ENCODE measurements at regions not wholly inside any gene's neighbourhood (a gene's known extent, or its start where the extent isn't known, plus 50 kb on each side); places are given as distances from the start of the nearest gene placed in this dataset.

DNA sequence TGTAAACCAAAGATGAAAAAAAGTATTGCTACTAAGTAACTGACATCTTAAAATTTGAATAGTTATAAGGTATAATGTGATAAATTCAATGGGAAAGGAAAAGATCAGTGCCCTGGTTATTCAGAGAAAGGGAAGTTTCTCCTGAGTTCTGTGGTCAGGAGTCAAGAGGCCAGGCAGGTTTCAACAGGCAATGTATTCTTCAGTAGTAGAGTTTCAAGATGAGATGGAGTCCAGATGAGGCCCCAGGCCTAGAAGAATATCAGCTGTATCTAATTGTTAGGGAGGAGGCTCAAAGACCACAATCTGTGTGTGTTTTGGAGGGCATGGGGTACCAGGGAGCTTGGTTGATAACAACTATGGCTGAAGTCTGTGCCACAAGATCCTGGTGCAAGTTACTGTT is 101.4 kb upstream of the DLX6 start:
- H3K18ac ChIP-seq (ENCODE audit: insufficient read length, low read depth, low read length), result no peak overlapping the region
- no peaks in the 10 kb centered on the region for H3K27me3 ChIP-seq (ENCODE audit: insufficient read depth, low read length)
- H3K9me3 ChIP-seq (ENCODE audit: control insufficient read depth, low read depth, low read length), result no peaks in the 10 kb centered on the region
- H4K8ac ChIP-seq (replicated peaks; ENCODE audit: insufficient read length, low read depth, low read length), result no peak overlapping the region
- H3K36me3 Mint-ChIP-seq (ENCODE audit: insufficient read depth in 1 of 3, low read depth in 3 of 3), result no peaks in the 10 kb centered on the region; a peak in 1 of 7 replicates
- H3K4me3 Mint-ChIP-seq, result no peak overlapping the region
- no peak overlapping the region for H2AFZ ChIP-seq (ENCODE audit: low read length)
- H3K4ac ChIP-seq (ENCODE audit: low read depth, low read length), result no peak overlapping the region
- no peak overlapping the region for H2BK120ac ChIP-seq (ENCODE audit: low read depth, low read length, poor library complexity, severe bottlenecking)
- no peak for DNase-seq
- H3T11ph ChIP-seq (ENCODE audit: low read length), result no peak overlapping the region
- no peak overlapping the region for H3K23ac ChIP-seq (ENCODE audit: insufficient read length, low read depth, low read length)
- H3K27me3 Mint-ChIP-seq (ENCODE audit: low read depth), result peaks cover 17% of the 10 kb centered on the region
- TF ChIP-seq, protein P1, sequence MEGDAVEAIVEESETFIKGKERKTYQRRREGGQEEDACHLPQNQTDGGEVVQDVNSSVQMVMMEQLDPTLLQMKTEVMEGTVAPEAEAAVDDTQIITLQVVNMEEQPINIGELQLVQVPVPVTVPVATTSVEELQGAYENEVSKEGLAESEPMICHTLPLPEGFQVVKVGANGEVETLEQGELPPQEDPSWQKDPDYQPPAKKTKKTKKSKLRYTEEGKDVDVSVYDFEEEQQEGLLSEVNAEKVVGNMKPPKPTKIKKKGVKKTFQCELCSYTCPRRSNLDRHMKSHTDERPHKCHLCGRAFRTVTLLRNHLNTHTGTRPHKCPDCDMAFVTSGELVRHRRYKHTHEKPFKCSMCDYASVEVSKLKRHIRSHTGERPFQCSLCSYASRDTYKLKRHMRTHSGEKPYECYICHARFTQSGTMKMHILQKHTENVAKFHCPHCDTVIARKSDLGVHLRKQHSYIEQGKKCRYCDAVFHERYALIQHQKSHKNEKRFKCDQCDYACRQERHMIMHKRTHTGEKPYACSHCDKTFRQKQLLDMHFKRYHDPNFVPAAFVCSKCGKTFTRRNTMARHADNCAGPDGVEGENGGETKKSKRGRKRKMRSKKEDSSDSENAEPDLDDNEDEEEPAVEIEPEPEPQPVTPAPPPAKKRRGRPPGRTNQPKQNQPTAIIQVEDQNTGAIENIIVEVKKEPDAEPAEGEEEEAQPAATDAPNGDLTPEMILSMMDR (conservative IDR thresholded peaks at IDR 0.05), result no peak
- no peaks in the 10 kb centered on the region for H3K4me1 Mint-ChIP-seq
- H2AK5ac ChIP-seq (ENCODE audit: insufficient read length, low read length), result no peak overlapping the region
- H2BK15ac ChIP-seq (ENCODE audit: low read depth, low read length), result no peak overlapping the region
- no peak overlapping the region for H3K14ac ChIP-seq (ENCODE audit: insufficient read depth, low read length)
- no peak overlapping the region for H4K91ac ChIP-seq (ENCODE audit: insufficient read length, low read depth, low read length)
- H2BK20ac ChIP-seq (ENCODE audit: low read depth, low read length, poor library complexity, severe bottlenecking), result no peak overlapping the region
- no peaks in the 10 kb centered on the region for H3K79me1 ChIP-seq (ENCODE audit: insufficient read depth, low read depth, low read length, poor library complexity, severe bottlenecking)
- H2BK12ac ChIP-seq (ENCODE audit: insufficient read length, low read depth, low read length), result no peak overlapping the region
- no peaks in the 10 kb centered on the region for H3K79me2 ChIP-seq (ENCODE audit: insufficient read depth, low read length)
- no peak overlapping the region for H2BK5ac ChIP-seq (ENCODE audit: insufficient read length, low read length)
- no peak overlapping the region for H3K9ac ChIP-seq (ENCODE audit: extremely low read depth, insufficient read length, low read length)
- H3K4me1 ChIP-seq (ENCODE audit: insufficient read depth, low read length), result no peaks in the 10 kb centered on the region
- H4K20me1 ChIP-seq (ENCODE audit: control insufficient read depth, insufficient read depth, insufficient read length), result no peaks in the 10 kb centered on the region
- no peak overlapping the region for H3K27ac Mint-ChIP-seq
- H3K23me2 ChIP-seq (ENCODE audit: insufficient read length, low read depth, low read length, poor library complexity, severe bottlenecking), result no peaks in the 10 kb centered on the region
- no peak overlapping the region for H3K4me2 ChIP-seq (ENCODE audit: insufficient read depth, insufficient read length, low read length)
- no peaks in the 10 kb centered on the region for H3K9me3 Mint-ChIP-seq
- no peak overlapping the region for H3K56ac ChIP-seq (ENCODE audit: insufficient read length, low read depth, low read length)
- no peak overlapping the region for H3K27ac ChIP-seq (ENCODE audit: insufficient read length, low read depth, low read length)
- H4K5ac ChIP-seq (ENCODE audit: insufficient read length, low read depth, low read length), result no peak overlapping the region
